HCT116 (cell line): ENCODE measurements at regions not wholly inside any gene's neighbourhood (a gene's known extent, or its start where the extent isn't known, plus 50 kb on each side); places are given as distances from the start of the nearest gene placed in this dataset.
"Not testable (repeated sequence)": the region's sequence is repeated elsewhere in the genome, so short reads cannot be mapped to it uniquely, and the experiment has no call there.

ENCODE experiments used
- ATAC-seq: fragments of 200-7000 bp; cut with Tn5 transposase; 2 replicates; pipeline ENCODE4 v1.9.1; 2020; ENCODE audit warnings: mild to moderate bottlenecking, moderate library complexity
- BruUV-seq: library from RNA; stranded (reverse); fragments of 400-500 nt; replicated peaks from 2 replicates; lab custom pipeline; 2021; lab: Mats Ljungman, UMichigan
- CTCF ChIA-PET: fragments of 300-600 bp; sonication (Branson Sonifier 250); formaldehyde crosslinking; loops from one replicate; lab custom pipeline; 2021; ENCODE audit warnings: antibody characterized with exemption; lab: Charles Lee
- POLR2A ChIA-PET: fragments of 300-600, 350-600 bp; sonication (Branson Sonifier 250); formaldehyde crosslinking; loops from one replicate; lab custom pipeline; 2021; ENCODE audit warnings: antibody characterized with exemption; lab: Charles Lee
- RAD21 ChIA-PET, 2 experiments: fragments of 300-600 bp; sonication (Branson Sonifier 250); formaldehyde crosslinking; loops; one replicate each; lab custom pipeline; 2023; ENCODE audit warnings: low total read pairs in 2 of 2; ENCODE audit not compliant: uncharacterized antibody in 2 of 2, unreplicated experiment in 2 of 2, low non-redundant PET in 1 of 2; lab: Charles Lee
- DNase-seq: peaks from one replicate; pipeline ENCODE4 v3.0.0-alpha.2; 2010; ENCODE audit warnings: low read depth, low spot score
- H2AFZ ChIP-seq: fragments of 200-600 bp; shearing (Covaris generic), sonication (generic); 2 replicates; pipeline ENCODE4 v1.6.1; 2017; ENCODE audit warnings: low read depth, mixed run types, mixed read lengths, antibody characterized with exemption, low read length; ENCODE audit not compliant: poor library complexity, severe bottlenecking
- H3K27ac ChIP-seq: 2 replicates; pipeline ENCODE4 v1.5.1; 2012; ENCODE audit warnings: low read depth, low read length
- H3K27me3 ChIP-seq: fragments of 200-600 bp; sonication (generic); 2 replicates; pipeline ENCODE4 v1.6.1; 2016; ENCODE audit warnings: mixed run types, low read length, mixed read lengths; ENCODE audit not compliant: insufficient read depth
- H3K36me3 ChIP-seq, 2 experiments: fragments of 200-500 bp in 1 of 2; fragments of 200-600 bp in 1 of 2; sonication (Bioruptor generic) in 1 of 2; sonication (generic) in 1 of 2; 2 replicates each; pipeline versions ENCODE4 v1.5.1 to v1.6.1; 2014 to 2016; ENCODE audit warnings: low read length in 2 of 2, inconsistent platforms in 1 of 2, mixed read lengths in 1 of 2, mixed run types in 1 of 2; ENCODE audit not compliant: insufficient read depth in 2 of 2, control insufficient read depth in 1 of 2
- H3K4me1 ChIP-seq, 2 experiments: fragments of 200-600 bp in 1 of 2; sonication (generic) in 1 of 2; 2 replicates each; pipeline versions ENCODE4 v1.5.1 to v1.6.1; 2012 to 2017; ENCODE audit warnings: low read length in 2 of 2, inconsistent platforms in 1 of 2, mild to moderate bottlenecking in 1 of 2, mixed read lengths in 1 of 2, mixed run types in 1 of 2, moderate library complexity in 1 of 2; ENCODE audit not compliant: insufficient read depth in 2 of 2, control insufficient read depth in 1 of 2
- H3K4me2 ChIP-seq: fragments of 200-600 bp; sonication (generic); 2 replicates; pipeline ENCODE4 v1.6.1; 2017; ENCODE audit warnings: mixed run types, low read length, mixed read lengths
- H3K4me3 ChIP-seq, 2 experiments: fragments of 200-600 bp in 1 of 2; sonication (generic) in 1 of 2; replicated peaks in 1 of 2; 2 replicates each; pipeline ENCODE4 v1.5.1; 2011 to 2016; ENCODE audit warnings: low read length in 2 of 2, control low read depth in 1 of 2, low read depth in 1 of 2, mild to moderate bottlenecking in 1 of 2, mixed read lengths in 1 of 2, mixed run types in 1 of 2
- H3K79me2 ChIP-seq: fragments of 200-600 bp; sonication (generic); 2 replicates; pipeline ENCODE4 v1.6.1; 2017; ENCODE audit warnings: mild to moderate bottlenecking, mixed run types, low read length, moderate library complexity, mixed read lengths; ENCODE audit not compliant: insufficient read depth
- H3K9ac ChIP-seq: fragments of 200-600 bp; sonication (generic); 2 replicates; pipeline ENCODE4 v1.6.1; 2016; ENCODE audit warnings: low read length, mixed read lengths
- H3K9me2 ChIP-seq: fragments of 200-600 bp; sonication (generic), shearing (Covaris generic); 2 replicates; pipeline ENCODE4 v1.6.1; 2017; ENCODE audit warnings: mixed run types, mild to moderate bottlenecking, moderate library complexity; ENCODE audit not compliant: insufficient read depth
- H3K9me3 ChIP-seq, 2 experiments: fragments of 200-500 bp in 1 of 2; fragments of 200-600 bp in 1 of 2; sonication (Bioruptor generic) in 1 of 2; sonication (generic) in 1 of 2; 2 replicates each; pipeline ENCODE4 v1.6.1; 2014 to 2017; ENCODE audit warnings: low read length in 2 of 2, mixed read lengths in 2 of 2, inconsistent platforms in 1 of 2, low read depth in 1 of 2, mild to moderate bottlenecking in 1 of 2, mixed run types in 1 of 2, moderate library complexity in 1 of 2; ENCODE audit not compliant: control insufficient read depth in 1 of 2, insufficient read depth in 1 of 2
- H4K20me1 ChIP-seq: fragments of 200-600 bp; sonication (generic), shearing (Covaris generic); 2 replicates; pipeline ENCODE4 v1.6.1; 2017; ENCODE audit warnings: mixed run types, mild to moderate bottlenecking, moderate library complexity; ENCODE audit not compliant: insufficient read depth
- EZH2 ChIP-seq: fragments of 200-600 bp; sonication (generic); IDR thresholded peaks from 2 replicates; pipeline ENCODE4 v1.6.1; 2017; ENCODE audit warnings: antibody characterized with exemption, mixed run types
- FOSL1 ChIP-seq: IDR thresholded peaks from 2 replicates; pipeline ENCODE4 v1.6.1; 2012; ENCODE audit warnings: low read depth
- POLR2AphosphoS5 ChIP-seq: IDR thresholded peaks from 2 replicates; pipeline ENCODE4 v1.6.1; 2011; ENCODE audit warnings: mild to moderate bottlenecking, low read depth, low read length, moderate library complexity
- SRF ChIP-seq: IDR thresholded peaks from 2 replicates; pipeline ENCODE4 v1.6.1; 2012; ENCODE audit warnings: low read depth
- TCF7L2 ChIP-seq: IDR thresholded peaks from 2 replicates; pipeline ENCODE4 v1.7.0; 2011; ENCODE audit warnings: borderline replicate concordance, inconsistent platforms; ENCODE audit not compliant: insufficient read depth, insufficient read length; ENCODE audit errors: extremely low read depth
- YY1 ChIP-seq: IDR thresholded peaks from 2 replicates; pipeline ENCODE4 v1.6.1; 2011; ENCODE audit warnings: low read length, low read depth, moderate library complexity, mild to moderate bottlenecking; ENCODE audit not compliant: insufficient replicate concordance; ENCODE audit errors: extremely low read depth
- ZNF274 ChIP-seq: fragments of 200-500 bp; sonication (Bioruptor generic); IDR thresholded peaks from 2 replicates; pipeline ENCODE4 v1.6.1; 2014; ENCODE audit warnings: mild to moderate bottlenecking, low read depth, low read length, inconsistent platforms
- intact Hi-C: fragments of 100-400 bp; cut with micrococcal nuclease; formaldehyde crosslinking; loops from 2 replicates; pipeline ENCODE4 v1.10.0; 2022
- TF ChIP-seq, protein P1 (sequence below): IDR thresholded peaks from 2 replicates; pipeline ENCODE4 v1.6.1; 2012; ENCODE audit warnings: low read depth
- TF ChIP-seq, protein P2 (sequence below): IDR thresholded peaks from 2 replicates; pipeline ENCODE4 v1.6.1; 2012

DNA sequence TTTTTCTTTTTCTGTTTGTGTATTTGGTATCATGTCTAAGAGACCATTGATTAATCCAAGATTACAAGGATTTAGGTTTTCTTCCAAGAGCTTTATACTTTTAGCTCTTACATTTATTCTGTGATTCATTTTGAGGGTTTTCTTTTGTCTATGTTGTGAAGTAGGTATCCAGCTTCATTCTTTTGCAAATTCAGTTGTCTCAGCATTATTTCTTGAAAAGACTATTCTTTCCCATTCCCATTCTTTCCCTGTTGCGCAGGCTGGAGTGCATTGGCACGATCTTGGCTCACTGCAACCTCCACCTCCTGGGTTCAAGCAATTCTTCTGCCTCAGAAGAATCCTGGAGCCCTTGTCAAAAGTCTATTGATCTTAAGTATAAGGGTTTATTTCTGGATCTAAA, 164.9 kb downstream of the NAA11 start (continued):
- TF ChIP-seq, protein P1, sequence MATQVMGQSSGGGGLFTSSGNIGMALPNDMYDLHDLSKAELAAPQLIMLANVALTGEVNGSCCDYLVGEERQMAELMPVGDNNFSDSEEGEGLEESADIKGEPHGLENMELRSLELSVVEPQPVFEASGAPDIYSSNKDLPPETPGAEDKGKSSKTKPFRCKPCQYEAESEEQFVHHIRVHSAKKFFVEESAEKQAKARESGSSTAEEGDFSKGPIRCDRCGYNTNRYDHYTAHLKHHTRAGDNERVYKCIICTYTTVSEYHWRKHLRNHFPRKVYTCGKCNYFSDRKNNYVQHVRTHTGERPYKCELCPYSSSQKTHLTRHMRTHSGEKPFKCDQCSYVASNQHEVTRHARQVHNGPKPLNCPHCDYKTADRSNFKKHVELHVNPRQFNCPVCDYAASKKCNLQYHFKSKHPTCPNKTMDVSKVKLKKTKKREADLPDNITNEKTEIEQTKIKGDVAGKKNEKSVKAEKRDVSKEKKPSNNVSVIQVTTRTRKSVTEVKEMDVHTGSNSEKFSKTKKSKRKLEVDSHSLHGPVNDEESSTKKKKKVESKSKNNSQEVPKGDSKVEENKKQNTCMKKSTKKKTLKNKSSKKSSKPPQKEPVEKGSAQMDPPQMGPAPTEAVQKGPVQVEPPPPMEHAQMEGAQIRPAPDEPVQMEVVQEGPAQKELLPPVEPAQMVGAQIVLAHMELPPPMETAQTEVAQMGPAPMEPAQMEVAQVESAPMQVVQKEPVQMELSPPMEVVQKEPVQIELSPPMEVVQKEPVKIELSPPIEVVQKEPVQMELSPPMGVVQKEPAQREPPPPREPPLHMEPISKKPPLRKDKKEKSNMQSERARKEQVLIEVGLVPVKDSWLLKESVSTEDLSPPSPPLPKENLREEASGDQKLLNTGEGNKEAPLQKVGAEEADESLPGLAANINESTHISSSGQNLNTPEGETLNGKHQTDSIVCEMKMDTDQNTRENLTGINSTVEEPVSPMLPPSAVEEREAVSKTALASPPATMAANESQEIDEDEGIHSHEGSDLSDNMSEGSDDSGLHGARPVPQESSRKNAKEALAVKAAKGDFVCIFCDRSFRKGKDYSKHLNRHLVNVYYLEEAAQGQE: no peak
- TF ChIP-seq SRF (no peak), ZNF274 (no peak), EZH2 (no peak), POLR2AphosphoS5 (no peak), YY1 (no peak), FOSL1 (no peak), TCF7L2 (no peak)
- TF ChIP-seq, protein P2, sequence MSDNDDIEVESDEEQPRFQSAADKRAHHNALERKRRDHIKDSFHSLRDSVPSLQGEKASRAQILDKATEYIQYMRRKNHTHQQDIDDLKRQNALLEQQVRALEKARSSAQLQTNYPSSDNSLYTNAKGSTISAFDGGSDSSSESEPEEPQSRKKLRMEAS: no peak

DNA sequence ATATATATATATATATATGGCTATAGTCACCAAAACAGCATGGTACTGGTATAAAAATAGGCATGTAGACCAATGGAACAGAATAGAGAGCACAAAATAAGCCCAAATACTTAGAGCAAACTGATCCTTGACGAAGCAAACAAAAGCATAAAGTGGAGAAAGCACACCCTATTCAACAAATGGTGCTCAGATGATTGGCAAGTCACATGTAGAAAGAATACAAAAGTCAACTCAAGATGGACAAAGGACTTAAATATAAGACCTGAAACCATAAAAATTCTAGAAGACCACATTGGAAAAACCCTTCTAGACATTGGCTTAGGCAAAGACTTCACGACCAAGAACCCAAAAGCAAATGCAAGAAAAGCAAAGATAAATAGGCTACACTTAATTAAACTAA, 167.2 kb downstream of the NAA11 start:
- H3K4me3 ChIP-seq, H3K79me2 ChIP-seq, H3K4me1 ChIP-seq, H3K9me3 ChIP-seq, H4K20me1 ChIP-seq, RAD21 ChIA-PET, CTCF ChIA-PET, H3K4me2 ChIP-seq, H3K27me3 ChIP-seq, DNase-seq, BruUV-seq, H2AFZ ChIP-seq, H3K36me3 ChIP-seq, H3K9ac ChIP-seq, H3K27ac ChIP-seq, ATAC-seq, intact Hi-C loops, H3K9me2 ChIP-seq, POLR2A ChIA-PET: not testable (repeated sequence)
